ENCODE measurements at regions not wholly inside any gene's neighbourhood (a gene's known extent, or its start where the extent isn't known, plus 50 kb on each side); places are given as distances from the start of the nearest gene placed in this dataset.
"Not testable (repeated sequence)": the region's sequence is repeated elsewhere in the genome, so short reads cannot be mapped to it uniquely, and the experiment has no call there.

GRCh38 chr15:69666441-69666882 lies 213.8 kb downstream of the RPLP1 start:
- DNase-seq (ENCODE audit: low read depth in 4 of 4, low spot score in 3 of 4): no peak

GRCh38 chr15:69666921-69667811 lies 214.5 kb downstream of the RPLP1 start:
- DNase-seq (ENCODE audit: low read depth in 4 of 4, low spot score in 3 of 4): no peak

- no peak for DNase-seq (ENCODE audit: low read depth in 4 of 4, low spot score in 3 of 4)
Measured at GRCh38 chr15:69668039-69668705, 215.6 kb downstream of the RPLP1 start.

GRCh38 chr15:69668963-69669362 lies 216.3 kb downstream of the RPLP1 start:
- no peak for DNase-seq (ENCODE audit: low read depth in 4 of 4, low spot score in 3 of 4)

- no peak for DNase-seq (ENCODE audit: low read depth in 4 of 4, low spot score in 3 of 4)
Measured at GRCh38 chr15:69669446-69669845, 216.8 kb downstream of the RPLP1 start.

GRCh38 chr15:69673291-69673881 lies 220.8 kb downstream of the RPLP1 start:
- DNase-seq (ENCODE audit: low read depth in 4 of 4, low spot score in 3 of 4): peak in 1 of 4 donors; percentile 69

- DNase-seq (ENCODE audit: low read depth in 4 of 4, low spot score in 3 of 4): no peak
Measured at GRCh38 chr15:69675731-69676130, 223.1 kb downstream of the RPLP1 start.

- DNase-seq (ENCODE audit: low read depth in 4 of 4, low spot score in 3 of 4): no peak
Measured at GRCh38 chr15:69677403-69677802, 224.8 kb downstream of the RPLP1 start.

GRCh38 chr15:69679623-69680228 lies 227.1 kb downstream of the RPLP1 start:
- no peak for DNase-seq (ENCODE audit: low read depth in 4 of 4, low spot score in 3 of 4)

GRCh38 chr15:69684823-69685222 lies 232.2 kb downstream of the RPLP1 start:
- DNase-seq (ENCODE audit: low read depth in 4 of 4, low spot score in 3 of 4): not testable (repeated sequence)

GRCh38 chr15:69685512-69686452 lies 233.2 kb downstream of the RPLP1 start:
- no peak for DNase-seq (ENCODE audit: low read depth in 4 of 4, low spot score in 3 of 4)

- no peak for DNase-seq (ENCODE audit: low read depth in 4 of 4, low spot score in 3 of 4)
Measured at GRCh38 chr15:69686626-69687025, 234.0 kb downstream of the RPLP1 start.

- no peak for DNase-seq (ENCODE audit: low read depth in 4 of 4, low spot score in 3 of 4)
Measured at GRCh38 chr15:69689133-69689532, 236.5 kb downstream of the RPLP1 start.

- no peak for DNase-seq (ENCODE audit: low read depth in 4 of 4, low spot score in 3 of 4)
Measured at GRCh38 chr15:69691307-69692015, 238.8 kb downstream of the RPLP1 start.

- no peak for DNase-seq (ENCODE audit: low read depth in 4 of 4, low spot score in 3 of 4)
Measured at GRCh38 chr15:69692342-69692741, 239.7 kb downstream of the RPLP1 start.

- no peak for DNase-seq (ENCODE audit: low read depth in 4 of 4, low spot score in 3 of 4)
Measured at GRCh38 chr15:69693059-69693458, 240.4 kb downstream of the RPLP1 start.

- DNase-seq (ENCODE audit: low read depth in 4 of 4, low spot score in 3 of 4): no peak
Measured at GRCh38 chr15:69696946-69697345, 244.3 kb downstream of the RPLP1 start.

- DNase-seq (ENCODE audit: low read depth in 4 of 4, low spot score in 3 of 4): no peak
Measured at GRCh38 chr15:69697916-69698315, 245.3 kb downstream of the RPLP1 start.

GRCh38 chr15:69699096-69699495 lies 246.5 kb downstream of the RPLP1 start:
- DNase-seq (ENCODE audit: low read depth in 4 of 4, low spot score in 3 of 4): no peak

All from left renal pelvis (tissue), 4 donors.